ENCODE measurements at regions not wholly inside any gene's neighbourhood (a gene's known extent, or its start where the extent isn't known, plus 50 kb on each side); places are given as distances from the start of the nearest gene placed in this dataset.

- TF ChIP-seq CTCF (conservative IDR thresholded peaks at IDR 0.05; ENCODE audit: low read depth in 2 of 2) (no peak), ZNF114 (CRISPR knock-in tag; IDR thresholded peaks at IDR 0.05) (no peak), REST (IDR thresholded peaks at IDR 0.05; ENCODE audit: unreplicated experiment) (no peak), CREB1 (CRISPR knock-in tag; IDR thresholded peaks at IDR 0.05; ENCODE audit: low read depth) (no peak), POLR2AphosphoS5 (IDR thresholded peaks at IDR 0.05; ENCODE audit: low read depth) (no peak), JUNB (IDR thresholded peaks at IDR 0.05; ENCODE audit: unreplicated experiment) (no peak)
Measured at GRCh38 chr17:72516772-72517399, 396.1 kb downstream of the SOX9 start.

Data from GM23338 (cell line).